KG1 (cell line): ENCODE measurements at regions not wholly inside any gene's neighbourhood (a gene's known extent, or its start where the extent isn't known, plus 50 kb on each side); places are given as distances from the start of the nearest gene placed in this dataset.
"Not testable (repeated sequence)": the region's sequence is repeated elsewhere in the genome, so short reads cannot be mapped to it uniquely, and the experiment has no call there.

ENCODE experiments used
- DNase-seq: peaks from one replicate; lab custom pipeline; 2025; lab: John Stamatoyannopoulos, UW

DNA sequence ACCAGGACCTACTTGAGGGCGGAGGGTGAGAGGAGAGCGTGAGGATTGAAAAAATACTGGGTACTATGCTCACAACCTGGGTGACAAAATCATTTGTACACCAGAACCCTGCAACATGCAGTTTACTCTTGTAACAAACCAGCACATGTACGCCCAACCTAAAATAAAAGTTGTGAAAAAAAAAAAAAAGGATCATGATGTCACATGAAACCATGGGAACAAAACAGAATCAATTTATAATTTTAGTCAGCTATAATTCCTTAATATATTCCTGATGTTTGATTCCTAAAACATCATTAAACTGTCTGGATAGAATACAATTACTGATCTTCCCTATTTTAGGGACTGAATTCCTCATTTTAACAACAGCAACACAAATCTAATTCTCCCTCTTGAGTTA lies 160.6 kb upstream of the SPRY2 start:
- no peak for DNase-seq

DNA sequence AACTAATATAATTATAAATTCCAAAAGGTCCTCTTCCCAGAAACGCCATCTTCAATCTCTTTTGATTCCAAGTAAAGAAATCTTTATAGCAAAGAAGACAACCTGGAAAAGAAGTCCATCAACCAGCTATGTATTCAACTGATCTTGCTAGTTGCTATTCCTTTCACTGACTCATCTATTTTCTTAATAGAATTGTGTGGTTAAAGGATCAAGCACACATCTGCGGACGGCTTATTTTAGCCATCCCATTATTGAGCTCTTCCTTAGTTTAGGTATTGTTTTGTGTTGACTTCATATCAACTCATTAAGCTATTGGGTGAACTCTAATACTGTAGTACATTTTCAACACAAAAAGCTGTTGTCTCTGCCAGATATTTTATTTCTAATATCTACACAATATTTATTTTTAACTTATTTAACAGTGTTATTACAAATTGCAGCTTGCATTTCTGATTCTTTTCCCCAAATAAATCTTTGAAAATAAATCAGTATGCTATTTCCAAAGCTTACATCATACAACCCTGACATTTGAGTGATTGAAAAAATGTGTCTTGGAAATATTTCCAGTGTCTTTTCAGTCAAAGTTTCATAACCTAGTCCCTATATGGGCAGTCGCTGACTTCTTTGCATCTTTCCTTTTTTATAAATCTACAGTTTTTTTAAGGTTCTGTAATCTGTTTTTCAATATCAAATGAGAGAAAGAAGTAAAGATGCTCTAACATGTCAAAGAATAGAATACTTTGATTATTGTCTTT lies 158.8 kb upstream of the SPRY2 start:
- no peak for DNase-seq

DNA sequence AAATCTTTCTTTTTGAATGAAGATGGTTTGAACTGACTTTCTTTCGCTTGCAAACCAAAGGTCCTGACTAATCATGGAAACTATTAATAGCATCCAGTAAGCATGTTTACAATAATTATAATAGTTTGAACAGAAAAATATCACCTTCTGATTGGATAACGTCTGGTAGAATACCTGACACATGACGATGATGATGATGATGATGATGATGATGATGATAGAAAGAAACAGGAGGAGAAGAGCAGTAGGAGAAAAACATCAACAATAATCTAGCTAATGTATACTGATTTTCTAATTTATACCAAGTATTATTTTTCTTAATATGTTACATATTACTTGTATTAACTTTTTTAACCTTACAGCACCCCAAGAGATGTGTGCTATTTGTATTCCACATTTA lies 157.5 kb upstream of the SPRY2 start:
- no peak for DNase-seq

DNA sequence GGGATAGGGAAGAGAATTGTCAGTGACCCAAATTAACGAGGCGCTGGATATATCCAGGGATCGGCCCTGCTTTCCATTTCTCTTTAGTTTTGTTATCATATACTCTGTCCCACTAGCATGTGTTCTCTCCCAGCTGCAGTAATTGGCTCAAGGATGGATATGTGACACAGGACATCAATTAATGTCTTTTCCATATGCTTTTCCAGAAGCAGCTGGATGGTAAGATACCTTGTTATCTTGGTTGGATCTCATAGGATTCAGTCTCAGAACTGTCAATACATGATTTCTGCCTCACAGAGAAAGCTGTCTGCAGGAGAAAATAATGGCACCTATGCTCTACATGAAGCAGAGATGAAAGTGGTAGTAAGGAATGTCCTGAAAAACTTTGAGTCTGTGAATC lies 157.1 kb upstream of the SPRY2 start:
- DNase-seq, result no peak

DNA sequence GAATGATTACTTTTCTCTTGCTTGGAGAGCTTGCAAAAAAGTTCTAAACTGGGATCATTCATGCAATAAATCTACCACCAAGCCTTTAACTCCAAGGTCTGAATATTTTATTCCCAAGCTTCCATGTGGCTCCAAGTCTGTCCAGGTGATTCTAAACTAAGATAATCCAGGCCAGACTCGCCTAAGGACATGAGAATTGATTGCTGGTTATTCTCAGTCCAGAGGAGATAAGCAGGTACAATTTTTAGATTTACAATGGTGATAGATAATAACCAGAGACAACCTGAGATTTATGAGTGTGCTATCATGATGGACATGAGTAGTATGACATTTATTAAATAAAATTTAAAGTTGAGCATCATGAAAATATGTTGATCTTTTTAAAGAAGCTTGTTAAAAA lies 156.5 kb upstream of the SPRY2 start:
- DNase-seq, result no peak

DNA sequence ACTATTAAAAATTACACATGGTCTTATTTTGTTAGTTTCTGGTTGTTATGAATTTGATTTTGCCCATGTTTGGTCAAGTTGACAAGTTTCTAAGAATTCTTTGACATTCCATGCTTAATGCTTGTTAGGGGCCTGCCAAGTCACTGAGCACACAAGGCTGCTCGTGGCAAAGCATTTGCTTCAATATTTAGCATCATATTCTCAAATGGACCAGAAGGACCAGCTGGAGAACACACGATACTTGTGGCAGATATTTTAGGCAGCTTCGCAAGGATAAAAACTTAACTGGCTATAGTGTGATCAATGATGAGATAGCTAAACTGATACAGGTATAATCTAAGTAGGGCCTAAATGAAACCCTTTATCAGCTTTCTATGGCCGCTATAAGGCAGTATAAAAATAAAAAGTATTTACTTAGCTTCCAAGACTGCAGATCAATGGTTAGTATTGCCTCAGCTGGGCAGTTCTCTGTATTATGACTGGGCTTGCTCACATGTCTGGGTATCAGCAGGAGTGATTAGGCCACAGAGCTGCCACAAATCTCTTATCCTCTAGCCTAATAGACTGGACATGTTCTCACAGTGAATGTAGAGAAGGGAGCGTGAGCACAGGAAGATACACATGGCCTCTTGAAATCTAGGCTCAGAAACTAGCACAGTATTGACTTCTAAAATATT lies 155.9 kb upstream of the SPRY2 start:
- DNase-seq, result no peak

DNA sequence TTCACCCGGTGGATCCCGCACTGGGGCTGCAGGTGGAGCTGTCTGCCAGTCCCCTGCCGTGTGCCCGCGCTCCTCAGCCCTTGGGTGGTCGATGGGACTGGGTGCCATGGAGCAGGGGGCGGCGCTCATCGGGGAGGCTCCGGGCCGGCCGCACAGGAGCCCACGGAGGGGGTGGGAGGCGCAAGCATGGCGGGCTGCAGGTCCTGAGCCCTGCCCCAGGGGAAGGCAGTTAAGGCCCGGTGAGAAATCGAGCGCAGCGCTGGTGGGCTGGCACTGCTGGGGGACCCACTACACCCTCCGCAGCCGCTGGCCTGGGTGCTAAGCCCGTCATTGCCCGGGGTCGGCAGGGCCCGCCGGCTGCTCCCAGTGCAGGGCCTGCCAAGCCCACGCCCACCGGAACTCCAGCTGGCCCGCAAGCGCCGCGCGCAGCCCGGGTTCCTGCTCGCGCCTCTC lies 149.6 kb upstream of the SPRY2 start:
- DNase-seq, result not testable (repeated sequence)

DNA sequence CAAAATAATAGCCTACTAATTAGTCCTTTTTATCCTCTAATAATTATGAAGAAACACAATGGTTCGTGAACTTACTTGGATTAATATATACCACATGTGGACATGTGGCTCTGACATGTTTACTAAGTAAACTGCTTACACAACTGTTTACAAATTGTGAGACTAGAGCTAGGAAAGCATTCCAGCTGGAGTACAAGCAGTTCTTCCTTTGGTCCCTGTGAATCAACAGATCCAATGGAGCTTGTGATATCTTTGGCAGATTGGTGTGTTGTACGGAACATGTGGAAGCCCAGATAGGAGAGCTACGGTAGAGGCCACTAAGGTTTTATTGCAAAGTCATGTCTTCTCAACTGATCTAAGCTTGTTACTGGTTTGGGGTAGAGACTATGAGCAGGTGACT lies 145.5 kb upstream of the SPRY2 start:
- no peak for DNase-seq

DNA sequence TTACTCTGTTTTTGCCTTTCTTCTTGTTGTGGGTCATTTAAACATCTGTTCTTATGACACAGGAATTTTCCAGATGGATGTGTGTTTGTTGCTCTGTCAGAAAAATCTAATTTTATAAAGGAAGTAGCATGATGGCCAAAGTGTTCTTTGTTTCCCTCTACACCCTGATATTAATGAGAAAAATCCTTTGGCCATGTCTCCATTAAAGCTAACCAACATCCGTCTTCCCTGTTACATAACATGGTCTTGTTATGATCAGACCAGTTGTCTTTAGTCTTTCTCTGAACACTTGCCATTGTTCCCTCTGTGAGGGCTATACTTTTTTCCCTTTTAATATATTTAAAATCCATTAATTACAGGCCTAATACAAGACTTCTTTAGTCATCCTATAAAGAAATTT lies 142.2 kb upstream of the SPRY2 start:
- DNase-seq, result no peak

DNA sequence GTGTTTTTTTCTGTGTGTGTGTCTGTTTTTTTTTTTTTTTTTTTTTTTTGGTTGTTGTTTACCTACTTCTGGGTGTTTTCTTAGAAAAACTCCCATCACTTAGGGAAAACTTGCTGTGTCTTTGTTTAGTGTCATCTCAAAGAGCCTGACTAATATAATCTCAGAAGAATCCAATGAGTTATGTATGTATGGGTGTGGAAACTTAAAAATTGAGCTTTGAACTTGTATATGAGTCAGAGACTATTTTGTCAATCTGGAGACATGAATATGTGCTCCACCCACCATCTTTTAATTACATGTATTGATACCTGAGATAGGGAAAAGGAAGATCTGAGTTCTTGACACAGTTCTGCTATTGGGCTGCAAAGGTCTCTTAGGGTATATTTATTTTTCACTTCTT lies 140.7 kb upstream of the SPRY2 start:
- DNase-seq, result no peak

DNA sequence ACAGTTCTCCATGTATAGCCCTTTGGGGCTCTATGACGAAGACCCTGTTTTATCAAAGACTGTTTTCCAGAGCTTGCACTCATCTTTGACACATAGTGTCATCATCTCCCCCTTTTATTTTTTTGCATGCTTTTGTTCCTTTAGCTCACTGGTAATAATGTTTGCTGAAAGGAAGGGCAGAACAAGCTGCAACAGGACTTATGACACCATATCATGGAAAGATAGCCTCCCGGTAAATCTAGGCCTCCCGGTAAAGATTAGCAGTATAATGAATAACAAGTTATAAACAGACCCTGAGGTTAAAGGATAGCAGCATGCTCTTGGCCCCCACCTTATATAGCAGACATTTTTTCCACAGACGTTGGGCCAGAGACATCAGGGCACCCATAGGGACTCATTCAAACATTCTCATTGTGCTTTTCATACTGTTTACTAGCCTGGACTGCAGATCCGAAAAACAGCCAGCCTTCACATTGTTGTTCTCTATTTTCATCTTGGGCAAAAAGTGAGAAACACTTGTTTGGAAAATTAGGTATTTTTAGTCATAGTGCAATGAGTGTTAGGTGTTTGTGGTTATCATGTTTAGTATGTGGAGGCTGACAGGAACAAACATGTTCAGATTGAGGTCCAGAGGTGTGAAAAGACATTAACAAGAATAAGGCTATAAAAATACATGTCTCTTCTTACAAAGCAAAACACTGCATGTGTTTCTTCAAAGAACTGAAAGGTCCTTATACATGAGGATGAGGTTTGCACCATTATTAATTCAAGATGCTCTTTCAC lies 136.9 kb upstream of the SPRY2 start:
- DNase-seq, result no peak

DNA sequence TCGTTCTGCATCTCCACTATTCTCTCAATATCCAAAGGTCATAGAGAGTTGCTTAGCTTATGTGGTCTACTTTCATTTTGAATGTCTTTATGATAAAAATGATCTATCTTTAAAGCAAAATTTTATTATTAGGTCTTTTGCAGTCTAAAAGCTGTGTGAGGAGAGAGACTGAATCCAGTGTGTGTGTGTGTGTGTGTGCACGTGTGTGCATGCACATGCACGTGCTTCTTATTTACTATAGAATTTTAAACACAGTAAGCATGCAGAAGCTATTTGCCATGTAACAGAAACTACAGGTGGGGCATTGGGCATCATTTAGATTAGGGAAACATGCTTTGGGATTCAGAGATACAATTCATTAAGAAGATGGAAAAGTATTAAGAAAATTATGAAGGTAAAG lies 136.0 kb upstream of the SPRY2 start:
- no peak for DNase-seq

DNA sequence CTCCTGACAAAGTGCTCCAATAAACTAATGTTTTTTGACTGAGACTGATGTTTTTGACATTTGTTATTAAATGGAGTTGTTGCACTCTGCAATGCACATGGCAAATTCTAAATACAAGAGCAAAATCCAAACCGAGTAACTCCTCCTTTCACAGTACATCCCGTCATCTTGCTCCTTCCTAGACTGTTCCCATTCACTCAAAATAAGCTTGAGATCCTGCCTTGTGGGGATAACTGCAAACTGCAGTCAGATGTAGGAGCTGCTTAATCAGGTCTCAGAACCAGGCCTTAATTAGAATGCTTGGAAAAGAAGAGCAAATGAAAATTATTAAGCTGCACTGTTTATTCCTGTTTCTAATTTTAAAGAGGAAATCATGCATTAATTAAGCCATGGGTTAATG lies 134.8 kb upstream of the SPRY2 start:
- DNase-seq, result no peak

DNA sequence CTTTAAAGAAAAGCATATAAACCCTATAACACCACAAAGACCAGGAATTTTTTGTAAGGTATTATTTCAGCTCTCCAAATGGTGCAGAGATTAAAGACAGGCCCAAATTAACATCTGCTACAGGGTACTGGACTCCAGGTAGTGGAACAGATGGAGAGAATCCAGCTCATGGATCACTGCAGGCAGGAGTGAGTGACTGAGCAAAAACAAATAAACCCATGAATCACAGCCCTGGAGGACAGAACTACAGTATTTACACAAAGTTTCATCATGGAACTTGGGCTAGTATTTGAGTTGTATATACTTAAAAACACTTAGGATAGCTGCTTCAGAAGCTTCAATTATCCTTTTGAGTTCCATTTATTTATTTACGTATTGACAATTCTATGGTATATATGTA lies 132.8 kb upstream of the SPRY2 start:
- DNase-seq, result no peak

DNA sequence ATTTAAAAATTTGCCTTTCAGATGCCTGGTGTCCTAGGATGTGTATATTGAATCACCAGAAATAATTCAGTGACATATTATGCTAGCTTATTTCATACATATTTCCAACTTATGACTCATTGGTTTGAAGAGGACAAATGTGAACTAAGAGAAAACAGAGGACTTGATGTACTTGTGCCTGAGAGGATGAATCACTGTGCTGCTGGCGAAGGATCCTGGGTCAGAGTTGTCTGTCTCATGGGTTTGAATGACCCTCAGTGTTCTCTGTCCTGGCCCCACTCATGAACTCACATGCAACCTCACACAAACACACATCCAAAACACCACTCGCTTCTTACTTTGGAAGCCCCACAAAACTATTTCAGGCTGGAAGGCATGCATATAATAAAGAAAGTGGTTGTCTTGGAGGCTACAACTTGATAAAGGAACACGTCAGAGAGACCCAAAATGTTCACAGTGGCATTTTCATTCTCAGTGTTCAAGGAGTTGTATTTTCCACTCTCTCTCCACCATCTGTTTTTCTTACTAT lies 129.0 kb upstream of the SPRY2 start:
- no peak for DNase-seq

DNA sequence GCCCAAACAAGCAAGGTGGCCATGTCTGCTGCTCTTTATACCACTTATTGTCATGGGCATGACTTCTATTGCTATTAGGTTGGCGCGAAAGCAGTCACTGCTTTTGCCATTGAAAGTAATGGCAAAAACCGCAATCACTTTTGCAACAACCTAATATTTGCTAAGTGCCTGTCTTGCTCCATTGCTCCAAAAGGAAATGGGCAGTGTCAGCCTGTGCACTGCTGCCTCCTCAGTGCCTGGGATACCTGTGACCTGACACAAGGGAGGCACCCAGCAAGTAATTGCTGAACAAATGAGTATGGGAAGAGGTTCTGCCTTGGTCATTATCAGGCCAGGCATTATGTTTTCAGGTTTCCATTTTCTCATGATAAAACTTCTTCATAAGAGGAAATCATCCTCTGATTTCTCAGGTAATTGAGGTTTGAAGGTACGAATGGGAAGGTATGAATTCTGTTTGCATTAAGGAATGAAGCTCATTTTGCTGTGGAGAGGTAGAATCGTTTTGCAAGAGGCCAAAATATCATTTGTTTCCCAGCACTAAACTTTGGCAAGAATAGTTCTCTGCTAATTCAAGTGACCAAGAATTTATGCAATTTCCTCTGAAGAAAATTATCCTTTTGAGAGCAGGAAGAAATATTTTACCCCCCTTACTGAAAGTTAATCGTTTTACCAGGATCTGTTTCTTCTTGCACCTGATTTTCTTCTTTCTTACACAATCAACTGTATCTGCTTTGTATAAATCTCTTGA lies 128.4 kb upstream of the SPRY2 start:
- no peak for DNase-seq

DNA sequence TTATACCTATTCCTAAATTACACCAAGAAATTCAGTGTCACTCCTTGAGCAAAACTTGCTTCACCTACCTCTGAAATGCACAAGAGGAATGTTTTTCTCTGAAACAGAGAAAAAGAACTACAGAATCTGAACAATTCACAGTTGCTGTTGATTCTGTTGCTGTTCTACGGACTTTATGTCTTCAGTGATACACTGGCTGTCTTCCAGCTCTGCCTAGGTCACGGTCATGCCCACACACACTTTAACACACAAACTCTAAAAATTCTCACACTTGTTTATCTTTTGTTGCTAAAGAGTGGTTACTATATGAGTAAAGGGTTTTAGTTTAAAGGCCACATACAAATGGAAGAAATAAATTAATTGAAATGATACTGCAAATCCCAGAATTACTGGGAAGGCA lies 124.4 kb upstream of the SPRY2 start:
- DNase-seq, result no peak

DNA sequence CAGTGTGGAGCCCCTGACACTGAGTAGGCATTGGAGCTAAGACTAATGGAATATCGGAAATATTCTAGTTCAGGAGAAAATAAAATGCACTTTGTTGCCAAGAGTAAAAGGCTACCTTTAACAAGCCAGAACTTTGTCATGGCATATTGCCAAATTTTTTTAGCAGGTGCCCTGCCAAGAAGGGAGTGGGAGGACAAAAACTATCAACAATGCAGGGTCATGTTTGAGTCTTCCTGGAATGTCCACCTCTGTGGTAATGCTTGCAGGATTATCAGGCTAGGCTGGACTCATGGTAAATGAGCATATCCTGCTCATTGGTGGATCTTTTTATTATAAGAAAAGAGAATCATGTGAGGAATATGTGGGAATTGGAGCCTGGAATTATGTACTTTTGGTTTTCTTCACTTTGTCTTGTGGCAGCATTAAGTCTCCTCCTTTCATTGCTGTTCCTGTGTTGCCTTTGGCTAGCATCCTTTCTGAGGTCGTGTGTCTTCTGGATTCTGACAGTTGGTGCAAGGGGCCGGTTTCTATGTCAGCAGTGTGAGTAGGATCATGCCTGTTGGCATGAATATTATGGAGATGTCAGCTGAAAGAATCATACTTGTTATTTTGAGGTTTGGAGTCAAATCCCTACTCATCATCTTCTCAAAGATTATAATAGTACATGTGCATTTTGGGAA lies 122.9 kb upstream of the SPRY2 start:
- no peak for DNase-seq

DNA sequence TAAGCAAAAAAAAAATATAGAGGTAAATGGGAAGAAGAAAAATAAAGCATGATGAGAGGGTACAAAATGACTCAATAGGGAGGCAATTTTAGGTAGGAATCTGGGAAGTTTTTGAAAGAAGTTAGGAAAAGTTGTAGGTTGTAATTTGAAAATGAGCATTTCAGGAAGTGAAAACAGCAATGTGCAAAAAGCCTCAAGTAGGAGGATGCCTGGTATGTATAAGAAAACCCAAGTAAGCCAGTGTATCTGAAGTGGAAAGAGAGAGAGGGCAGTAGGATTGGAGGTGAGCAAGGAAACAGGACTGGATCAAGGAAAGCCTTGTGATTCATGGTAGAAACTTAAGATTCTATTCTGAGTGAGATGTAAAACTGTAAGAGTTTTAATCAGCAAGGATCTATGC lies 121.6 kb upstream of the SPRY2 start:
- no peak for DNase-seq

DNA sequence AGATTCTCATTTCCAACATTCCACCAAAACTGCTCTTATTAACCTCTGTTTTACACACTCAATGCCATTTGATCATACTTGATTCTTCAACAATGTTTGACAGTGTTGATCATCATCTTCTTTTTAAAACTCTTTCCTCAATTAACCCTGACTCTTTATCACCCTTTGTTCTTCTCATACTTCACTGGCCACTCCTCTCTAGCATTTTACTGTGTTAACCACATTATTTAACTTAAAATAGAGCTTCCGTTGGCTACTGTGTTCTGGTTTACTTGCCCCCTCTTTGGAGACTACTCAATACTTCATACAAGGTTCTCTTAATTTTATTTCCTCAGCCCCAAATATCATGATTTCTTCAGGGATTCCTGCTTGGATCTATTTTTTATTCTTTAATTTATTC lies 121.1 kb upstream of the SPRY2 start:
- no peak for DNase-seq

DNA sequence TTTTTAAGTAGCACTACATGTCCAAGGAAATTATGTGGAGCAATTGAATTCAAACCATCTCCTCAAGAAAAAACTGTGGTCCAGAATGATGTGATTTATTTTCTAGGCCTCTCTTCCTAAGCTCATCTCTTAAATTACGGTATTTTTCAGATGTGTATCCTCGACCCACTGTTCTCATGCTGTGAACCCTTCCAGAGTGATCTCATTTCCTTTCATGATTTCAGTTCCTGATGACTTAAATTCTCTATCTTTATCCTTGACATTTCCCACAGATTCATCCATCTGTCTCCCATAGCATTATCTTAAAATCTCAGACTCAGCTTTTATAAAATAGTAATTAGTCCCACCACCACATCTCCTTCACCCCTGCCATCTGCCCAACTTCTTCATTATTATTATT lies 117.6 kb upstream of the SPRY2 start:
- no peak for DNase-seq

DNA sequence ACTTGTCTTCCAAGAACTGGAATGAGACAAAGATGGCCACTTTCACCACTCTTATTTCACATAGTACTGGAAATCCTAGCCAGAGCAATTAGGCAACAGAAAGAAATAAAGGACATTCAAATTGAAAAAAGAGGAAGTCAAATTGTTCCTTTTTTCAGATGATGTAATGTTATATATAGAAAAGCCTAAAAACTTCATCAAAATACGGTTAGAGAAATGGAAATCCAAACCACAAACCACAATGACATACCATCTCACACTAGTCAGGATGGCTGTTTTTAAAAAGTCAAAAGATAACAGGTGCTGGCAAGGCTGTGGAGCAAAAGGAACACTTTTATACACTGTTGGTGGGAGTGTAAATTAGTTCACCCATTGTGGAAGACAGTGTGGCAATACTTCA lies 113.3 kb upstream of the SPRY2 start:
- peak; percentile 87 for DNase-seq
